HL-60/S4 treated with phorbol 12-myristate 13-acetate at 8.2 ng/mL for 4 days and 3 days (cell line): ENCODE measurements at regions not wholly inside any gene's neighbourhood (a gene's known extent, or its start where the extent isn't known, plus 50 kb on each side); places are given as distances from the start of the nearest gene placed in this dataset.

Source experiments
- in situ Hi-C: fragments of 300-500 bp; cut with MboI; formaldehyde crosslinking; loops from 2 replicates; pipeline ENCODE4 v1.15.0; 2022; ENCODE audit warnings: low sequenced_read_pairs

- in situ Hi-C loops: no loop called here
Observed at GRCh38 chr10:24008164-24009091, 200.5 kb upstream of the KIAA1217 start.

GRCh38 chr10:24009115-24009514, 199.8 kb upstream of the KIAA1217 start:
- in situ Hi-C loops: no loop called here

- in situ Hi-C loops: no loop called here
Observed at GRCh38 chr10:24009736-24010135, 199.2 kb upstream of the KIAA1217 start.

- in situ Hi-C loops: no loop called here
Observed at GRCh38 chr10:24010436-24010970, 198.4 kb upstream of the KIAA1217 start.

- in situ Hi-C loops: no loop called here
Observed at GRCh38 chr10:24012249-24012803, 196.6 kb upstream of the KIAA1217 start.

GRCh38 chr10:24027107-24027506, 181.8 kb upstream of the KIAA1217 start:
- in situ Hi-C loops: no loop called here

- in situ Hi-C loops: no loop called here
Observed at GRCh38 chr10:24034571-24034970, 174.4 kb upstream of the KIAA1217 start.

- in situ Hi-C loops: no loop called here
Observed at GRCh38 chr10:24035761-24036160, 173.2 kb upstream of the KIAA1217 start.

GRCh38 chr10:24039315-24039714, 169.6 kb upstream of the KIAA1217 start:
- in situ Hi-C loops: no loop called here

GRCh38 chr10:24039897-24040296, 169.0 kb upstream of the KIAA1217 start:
- in situ Hi-C loops: no loop called here

GRCh38 chr10:24041034-24041433, 167.9 kb upstream of the KIAA1217 start:
- in situ Hi-C loops: no loop called here

- in situ Hi-C loops: no loop called here
Observed at GRCh38 chr10:24041834-24042233, 167.1 kb upstream of the KIAA1217 start.

- in situ Hi-C loops: no loop called here
Observed at GRCh38 chr10:24042884-24043283, 166.1 kb upstream of the KIAA1217 start.

- in situ Hi-C loops: no loop called here
Observed at GRCh38 chr10:24046060-24046459, 162.9 kb upstream of the KIAA1217 start.

- in situ Hi-C loops: no loop called here
Observed at GRCh38 chr10:24047176-24047575, 161.8 kb upstream of the KIAA1217 start.

- in situ Hi-C loops: no loop called here
Observed at GRCh38 chr10:24054421-24054820, 154.5 kb upstream of the KIAA1217 start.

- in situ Hi-C loops: no loop called here
Observed at GRCh38 chr10:24080207-24080606, 128.7 kb upstream of the KIAA1217 start.

- in situ Hi-C loops: no loop called here
Observed at GRCh38 chr10:24086296-24087086, 122.4 kb upstream of the KIAA1217 start.

- in situ Hi-C loops: no loop called here
Observed at GRCh38 chr10:24091256-24091655, 117.7 kb upstream of the KIAA1217 start.

GRCh38 chr10:24096281-24096680, 112.7 kb upstream of the KIAA1217 start:
- in situ Hi-C loops: no loop called here

- in situ Hi-C loops: no loop called here
Observed at GRCh38 chr10:24097751-24098207, 111.2 kb upstream of the KIAA1217 start.
